ENCODE measurements at regions not wholly inside any gene's neighbourhood (a gene's known extent, or its start where the extent isn't known, plus 50 kb on each side); places are given as distances from the start of the nearest gene placed in this dataset.

GRCh38 chr9:105854026-105854782 lies 159.9 kb downstream of the TMEM38B start:
- Histone ChIP-seq H3K9ac (ENCODE audit: low read depth, low read length, poor library complexity, severe bottlenecking) (no peak overlapping the region), H3K4me2 (ENCODE audit: low read depth, low read length, poor library complexity, severe bottlenecking) (no peak overlapping the region), H3K79me2 (ENCODE audit: insufficient read depth, low read length) (no peaks in the 10 kb centered on the region), H3F3A (ENCODE audit: low read depth) (peaks cover 7% of the 10 kb centered on the region; the same call in 1 of the 2 replicates), H4K20me1 (ENCODE audit: insufficient read depth, low read length, poor library complexity, severe bottlenecking) (no peaks in the 10 kb centered on the region), H3K4me1 (ENCODE audit: insufficient read depth, low read length, poor library complexity, severe bottlenecking) (peaks cover 34% of the 10 kb centered on the region), H3K4me3 (ENCODE audit: low read length, poor library complexity, severe bottlenecking) (no peak overlapping the region), H3K36me3 (ENCODE audit: insufficient read depth, low read length) (no peaks in the 10 kb centered on the region), H3K27me3 (ENCODE audit: insufficient read depth, low read length, poor library complexity, severe bottlenecking) (no peaks in the 10 kb centered on the region), H2AFZ (ENCODE audit: low read length) (no peak overlapping the region), H3K9me3 (ENCODE audit: insufficient read depth, low read depth, low read length) (no peaks in the 10 kb centered on the region), H3K9me2 (replicated peaks; ENCODE audit: low read depth, low read length) (no peaks in the 10 kb centered on the region)
- no peak for TF ChIP-seq CTCF (conservative IDR thresholded peaks at IDR 0.05; ENCODE audit: low read length)
- TF ChIP-seq EZH2phosphoT487 (IDR thresholded peaks at IDR 0.05; ENCODE audit: borderline replicate concordance), result no peak

GRCh38 chr9:105854783-105855724 lies 160.7 kb downstream of the TMEM38B start:
- Histone ChIP-seq H3F3A (ENCODE audit: low read depth) (peaks cover 7% of the 10 kb centered on the region; the same call in 1 of the 2 replicates), H2AFZ (ENCODE audit: low read length) (no peak overlapping the region), H3K9ac (ENCODE audit: low read depth, low read length, poor library complexity, severe bottlenecking) (no peak overlapping the region), H3K9me2 (replicated peaks; ENCODE audit: low read depth, low read length) (no peaks in the 10 kb centered on the region), H3K4me1 (ENCODE audit: insufficient read depth, low read length, poor library complexity, severe bottlenecking) (peaks cover 43% of the 10 kb centered on the region), H3K4me3 (ENCODE audit: low read length, poor library complexity, severe bottlenecking) (no peak overlapping the region), H3K27me3 (ENCODE audit: insufficient read depth, low read length, poor library complexity, severe bottlenecking) (no peaks in the 10 kb centered on the region), H3K4me2 (ENCODE audit: low read depth, low read length, poor library complexity, severe bottlenecking) (no peak overlapping the region), H4K20me1 (ENCODE audit: insufficient read depth, low read length, poor library complexity, severe bottlenecking) (no peaks in the 10 kb centered on the region), H3K9me3 (ENCODE audit: insufficient read depth, low read depth, low read length) (no peaks in the 10 kb centered on the region), H3K79me2 (ENCODE audit: insufficient read depth, low read length) (no peaks in the 10 kb centered on the region), H3K36me3 (ENCODE audit: insufficient read depth, low read length) (no peaks in the 10 kb centered on the region)
- TF ChIP-seq EZH2phosphoT487 (IDR thresholded peaks at IDR 0.05; ENCODE audit: borderline replicate concordance) (no peak), CTCF (conservative IDR thresholded peaks at IDR 0.05; ENCODE audit: low read length) (no peak)

- Histone ChIP-seq H3K4me2 (ENCODE audit: low read depth, low read length, poor library complexity, severe bottlenecking) (no peak overlapping the region), H3K9ac (ENCODE audit: low read depth, low read length, poor library complexity, severe bottlenecking) (no peak overlapping the region)
Measured at GRCh38 chr9:105855987-105856386, 161.6 kb downstream of the TMEM38B start.

More at GRCh38 chr9:105855987-105856386, 161.6 kb downstream of the TMEM38B start:
- Histone ChIP-seq H3K79me2 (ENCODE audit: insufficient read depth, low read length) (no peaks in the 10 kb centered on the region), H3K4me1 (ENCODE audit: insufficient read depth, low read length, poor library complexity, severe bottlenecking) (peaks cover 44% of the 10 kb centered on the region), H3K4me3 (ENCODE audit: low read length, poor library complexity, severe bottlenecking) (no peak overlapping the region), H3F3A (ENCODE audit: low read depth) (peaks cover 7% of the 10 kb centered on the region; the same call in 1 of the 2 replicates), H3K27me3 (ENCODE audit: insufficient read depth, low read length, poor library complexity, severe bottlenecking) (no peaks in the 10 kb centered on the region), H3K36me3 (ENCODE audit: insufficient read depth, low read length) (no peaks in the 10 kb centered on the region), H4K20me1 (ENCODE audit: insufficient read depth, low read length, poor library complexity, severe bottlenecking) (no peaks in the 10 kb centered on the region), H3K9me2 (replicated peaks; ENCODE audit: low read depth, low read length) (no peaks in the 10 kb centered on the region), H3K9me3 (ENCODE audit: insufficient read depth, low read depth, low read length) (no peaks in the 10 kb centered on the region), H2AFZ (ENCODE audit: low read length) (no peak overlapping the region)
- TF ChIP-seq EZH2phosphoT487 (IDR thresholded peaks at IDR 0.05; ENCODE audit: borderline replicate concordance) (no peak), CTCF (conservative IDR thresholded peaks at IDR 0.05; ENCODE audit: low read length) (no peak)

All from Loucy (cell line).